Neuronal stem cell (in vitro differentiated cells): ENCODE measurements at regions not wholly inside any gene's neighbourhood (a gene's known extent, or its start where the extent isn't known, plus 50 kb on each side); places are given as distances from the start of the nearest gene placed in this dataset. TPM values are rescaled to one million over a fixed set of nuclear protein-coding genes. Genes with fewer than 3 reads are reported as not detected.

Experiments
- small RNA-seq: library from polyadenylated mRNA; stranded (forward); fragments of <200 nt; extraction: miRNeasy Mini kit (QIAGEN cat#:217004); gene quantifications from one replicate; pipeline ENCODE3, GENCODE V24; 2013; ENCODE audit not compliant: insufficient read depth

Small RNAs in the stretch of these regions (small RNA-seq; reads per million reads assigned to genes)
- gene AL161932.1 (not detected), gene RNU7-22P (not detected)
